Left lung (tissue), 4 donors: ENCODE measurements at regions not wholly inside any gene's neighbourhood (a gene's known extent, or its start where the extent isn't known, plus 50 kb on each side); places are given as distances from the start of the nearest gene placed in this dataset.

Experiments
- ATAC-seq: fragments of 200-7000 bp; cut with Tn5 transposase; one replicate; pipeline ENCODE4 v1.9.1; 2020; ENCODE audit warnings: moderate library complexity
- DNase-seq, 4 donors: peaks; one replicate each; pipeline ENCODE4 v3.0.0-alpha.2; 2013 to 2020
- H3K27ac ChIP-seq, 2 donors: fragments of 200-600 bp; sonication (generic) in 1 of 2; one replicate each; pipeline versions ENCODE4 v1.5.0 to v1.8.0; 2020 to 2021
- H3K27me3 ChIP-seq, 2 donors: fragments of 200-600 bp; sonication (generic) in 1 of 2; one replicate each; pipeline versions ENCODE4 v1.5.0 to v1.8.0; 2020 to 2021
- H3K36me3 ChIP-seq, 2 donors: fragments of 200-600 bp; sonication (generic) in 1 of 2; one replicate each; pipeline versions ENCODE4 v1.5.0 to v1.8.0; 2020 to 2021
- H3K4me1 ChIP-seq, 2 donors: fragments of 200-600 bp; one replicate each; pipeline ENCODE4 v1.8.0; 2021
- H3K4me3 ChIP-seq, 2 donors: fragments of 200-600 bp; sonication (generic) in 1 of 2; one replicate each; pipeline versions ENCODE4 v1.5.0 to v1.8.0; 2020 to 2021; ENCODE audit warnings: mild to moderate bottlenecking in 1 of 2
- H3K9me3 ChIP-seq, 2 donors: fragments of 200-600 bp; sonication (generic) in 1 of 2; one replicate each; pipeline versions ENCODE4 v1.5.0 to v1.8.0; 2020 to 2021
- CTCF ChIP-seq, 2 donors: fragments of 200-600 bp; sonication (generic) in 1 of 2; IDR thresholded peaks; one replicate each; pipeline versions ENCODE4 v1.5.0 to v1.8.0; 2021; ENCODE audit warnings: antibody characterized with exemption in 2 of 2
- intact Hi-C, 2 donors: fragments of 100-400 bp; cut with DNase I; formaldehyde crosslinking; loops; one replicate each; pipeline versions ENCODE4 v1.11.2 to v1.14.2; 2022
- donor health status: DM: no; HTN: yes; CAD: no.
- donor health status: DM: no; HTN: no; CAD: no.

- TF ChIP-seq CTCF (IDR thresholded peaks at IDR 0.05) = no peak
- ATAC-seq (no peak), DNase-seq (peak in 1 of 4 donors; percentile 45)
- H3K27ac ChIP-seq = no peak overlapping the region
- H3K4me3 ChIP-seq = no peak overlapping the region
- no peaks in the 10 kb centered on the region for H3K36me3 ChIP-seq
- H3K4me1 ChIP-seq = no peaks in the 10 kb centered on the region
- intact Hi-C loops = loop anchor here (5.0 to 10.0 kb wide), 2 partner anchors 378 to 380 kb away; no protein-coding TSS in a partner anchor
- peaks cover 8 to 88% of the 10 kb centered on the region in 2 donors for H3K27me3 ChIP-seq
- no peaks in the 10 kb centered on the region for H3K9me3 ChIP-seq
Measured at GRCh38 chr2:121072784-121073183, 212.2 kb downstream of the TFCP2L1 start.

GRCh38 chr2:121073320-121074210, 211.4 kb downstream of the TFCP2L1 start:
- H3K4me1 ChIP-seq = no peaks in the 10 kb centered on the region
- H3K27me3 ChIP-seq = peaks cover 8 to 87% of the 10 kb centered on the region in 2 donors
- H3K9me3 ChIP-seq = no peaks in the 10 kb centered on the region
- ATAC-seq = no peak
- H3K36me3 ChIP-seq = no peaks in the 10 kb centered on the region
- H3K4me3 ChIP-seq = no peak overlapping the region
- peak in 1 of 4 donors; percentile 71 for DNase-seq
- intact Hi-C loops = loop anchor here (5.0 to 10.0 kb wide), 2 partner anchors 379 to 381 kb away; no protein-coding TSS in a partner anchor
- H3K27ac ChIP-seq = no peak overlapping the region
- TF ChIP-seq CTCF (IDR thresholded peaks at IDR 0.05) = no peak

GRCh38 chr2:121074293-121074932, 210.6 kb downstream of the TFCP2L1 start:
- Histone ChIP-seq H3K36me3 (no peaks in the 10 kb centered on the region), H3K4me1 (no peaks in the 10 kb centered on the region), H3K4me3 (no peak overlapping the region), H3K27ac (no peak overlapping the region), H3K27me3 (peaks cover 8 to 78% of the 10 kb centered on the region in 2 donors), H3K9me3 (no peaks in the 10 kb centered on the region)
- intact Hi-C loops = loop anchor here (5.0 to 10.0 kb wide), 2 partner anchors 380 to 382 kb away; no protein-coding TSS in a partner anchor
- ATAC-seq (no peak), DNase-seq (peak in 1 of 4 donors; percentile 49)
- TF ChIP-seq CTCF (IDR thresholded peaks at IDR 0.05) = no peak

- ATAC-seq = peak; percentile 30
- DNase-seq = peak in 2 of 4 donors; percentile 55 to 57
- H3K36me3 ChIP-seq = no peaks in the 10 kb centered on the region
- H3K4me3 ChIP-seq = no peak overlapping the region
- H3K27me3 ChIP-seq = peaks cover 8 to 72% of the 10 kb centered on the region in 2 donors
- no peak overlapping the region for H3K27ac ChIP-seq
- no peaks in the 10 kb centered on the region for H3K9me3 ChIP-seq
- intact Hi-C loops = loop anchor here in 1 of 2 donors (10.0 kb wide), 1 partner anchor 380 kb away; no protein-coding TSS in a partner anchor
- H3K4me1 ChIP-seq = no peaks in the 10 kb centered on the region
- TF ChIP-seq CTCF (IDR thresholded peaks at IDR 0.05) = no peak
Measured at GRCh38 chr2:121075006-121075551, 209.9 kb downstream of the TFCP2L1 start.
